ENCODE measurements at regions not wholly inside any gene's neighbourhood (a gene's known extent, or its start where the extent isn't known, plus 50 kb on each side); places are given as distances from the start of the nearest gene placed in this dataset.

DNA sequence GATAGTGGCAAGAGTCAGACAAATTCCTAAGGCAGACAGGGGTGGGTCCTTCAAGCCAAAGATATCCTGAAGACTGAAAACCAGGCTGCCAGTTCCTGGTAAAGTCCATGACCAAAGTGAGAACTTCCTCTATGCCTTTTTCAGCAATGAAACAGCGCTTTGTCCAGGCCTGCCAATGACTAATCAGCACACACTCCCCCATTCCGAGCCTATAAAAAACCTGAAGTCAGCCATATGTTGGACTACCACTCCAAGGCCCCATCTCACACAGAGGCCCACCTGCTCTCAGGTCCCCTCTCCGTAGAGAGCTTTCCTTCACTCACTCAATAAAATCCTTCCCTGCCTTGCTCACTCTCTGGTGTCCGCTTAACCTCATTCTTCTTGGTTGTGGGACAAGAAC is 402.2 kb downstream of the ANKRD7 start:
- POLR2A ChIA-PET, result no interaction called here
- TF ChIP-seq, protein P1, sequence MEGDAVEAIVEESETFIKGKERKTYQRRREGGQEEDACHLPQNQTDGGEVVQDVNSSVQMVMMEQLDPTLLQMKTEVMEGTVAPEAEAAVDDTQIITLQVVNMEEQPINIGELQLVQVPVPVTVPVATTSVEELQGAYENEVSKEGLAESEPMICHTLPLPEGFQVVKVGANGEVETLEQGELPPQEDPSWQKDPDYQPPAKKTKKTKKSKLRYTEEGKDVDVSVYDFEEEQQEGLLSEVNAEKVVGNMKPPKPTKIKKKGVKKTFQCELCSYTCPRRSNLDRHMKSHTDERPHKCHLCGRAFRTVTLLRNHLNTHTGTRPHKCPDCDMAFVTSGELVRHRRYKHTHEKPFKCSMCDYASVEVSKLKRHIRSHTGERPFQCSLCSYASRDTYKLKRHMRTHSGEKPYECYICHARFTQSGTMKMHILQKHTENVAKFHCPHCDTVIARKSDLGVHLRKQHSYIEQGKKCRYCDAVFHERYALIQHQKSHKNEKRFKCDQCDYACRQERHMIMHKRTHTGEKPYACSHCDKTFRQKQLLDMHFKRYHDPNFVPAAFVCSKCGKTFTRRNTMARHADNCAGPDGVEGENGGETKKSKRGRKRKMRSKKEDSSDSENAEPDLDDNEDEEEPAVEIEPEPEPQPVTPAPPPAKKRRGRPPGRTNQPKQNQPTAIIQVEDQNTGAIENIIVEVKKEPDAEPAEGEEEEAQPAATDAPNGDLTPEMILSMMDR (IDR thresholded peaks at IDR 0.05; ENCODE audit: insufficient read depth in 1 of 2, low read depth in 1 of 2, low read length in 1 of 2, severe bottlenecking in 1 of 2, unreplicated experiment in 1 of 2), result no peak
- peaks cover 2% of the 10 kb centered on the region for H3K27me3 Mint-ChIP-seq (ENCODE audit: insufficient read depth, unreplicated experiment)
- no peak overlapping the region for H3K4me3 Mint-ChIP-seq (ENCODE audit: unreplicated experiment)
- BruUV-seq (replicated peaks), result no TSS peak
- Histone ChIP-seq H3K4me1 (no peaks in the 10 kb centered on the region), H3K27me3 (replicated peaks; ENCODE audit: control insufficient read depth, insufficient read depth, low read length) (no peaks in the 10 kb centered on the region), H3K36me3 (ENCODE audit: control insufficient read depth, insufficient read depth, low read length) (no peaks in the 10 kb centered on the region), H3K9me3 (0 out of 2 replicates have a peak, but pooled peaks cover 3% of the 10 kb centered on the region), H3K4me3 (ENCODE audit: low read depth, low read length) (no peak overlapping the region)
- CTCF ChIA-PET, result no interaction called here
- peaks cover 9% of the 10 kb centered on the region for H3K9me3 Mint-ChIP-seq (ENCODE audit: unreplicated experiment)
- H3K36me3 Mint-ChIP-seq (ENCODE audit: insufficient read depth, unreplicated experiment), result no peaks in the 10 kb centered on the region
- H3K27ac Mint-ChIP-seq (ENCODE audit: unreplicated experiment), result no peak overlapping the region
- no peak for DNase-seq
- H3K4me1 Mint-ChIP-seq (ENCODE audit: low read depth, unreplicated experiment), result no peaks in the 10 kb centered on the region
- intact Hi-C loops (cut with micrococcal nuclease; ENCODE audit: unreplicated experiment), result no loop called here

DNA sequence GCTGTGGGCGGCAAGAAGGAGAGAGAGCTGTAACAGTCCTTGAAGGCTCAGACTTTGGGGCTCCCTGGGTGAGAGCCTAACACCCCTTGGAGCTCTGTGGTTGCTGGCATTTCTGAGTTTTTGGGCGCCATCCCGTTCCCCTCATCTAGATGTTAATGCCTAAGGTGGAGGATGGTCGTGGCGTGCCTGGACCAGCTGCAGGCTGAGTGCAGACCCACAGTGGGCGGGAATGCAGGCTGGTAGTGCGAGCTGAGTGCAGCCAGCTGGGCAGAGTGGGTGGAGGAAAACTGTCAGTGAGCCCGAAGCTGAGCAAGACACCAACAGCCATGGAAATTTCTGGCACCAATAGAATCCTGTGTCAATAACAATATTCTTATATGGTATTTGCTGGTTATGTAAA is 403.0 kb downstream of the ANKRD7 start:
- no peak for DNase-seq
- no peaks in the 10 kb centered on the region for H3K36me3 ChIP-seq (ENCODE audit: control insufficient read depth, insufficient read depth, low read length)
- H3K4me1 ChIP-seq, result no peaks in the 10 kb centered on the region
- H3K4me3 Mint-ChIP-seq (ENCODE audit: unreplicated experiment), result no peak overlapping the region
- H3K9me3 ChIP-seq, result 0 out of 2 replicates have a peak, but pooled peaks cover 3% of the 10 kb centered on the region
- no peaks in the 10 kb centered on the region for H3K27me3 ChIP-seq (replicated peaks; ENCODE audit: control insufficient read depth, insufficient read depth, low read length)
- H3K9me3 Mint-ChIP-seq (ENCODE audit: unreplicated experiment), result peaks cover 9% of the 10 kb centered on the region
- TF ChIP-seq, protein P1 (IDR thresholded peaks at IDR 0.05; ENCODE audit: insufficient read depth in 1 of 2, low read depth in 1 of 2, low read length in 1 of 2, severe bottlenecking in 1 of 2, unreplicated experiment in 1 of 2), result no peak
- H3K36me3 Mint-ChIP-seq (ENCODE audit: insufficient read depth, unreplicated experiment), result no peaks in the 10 kb centered on the region
- intact Hi-C loops (cut with micrococcal nuclease; ENCODE audit: unreplicated experiment), result no loop called here
- no TSS peak for BruUV-seq (replicated peaks)
- H3K27ac Mint-ChIP-seq (ENCODE audit: unreplicated experiment), result no peak overlapping the region
- H3K4me1 Mint-ChIP-seq (ENCODE audit: low read depth, unreplicated experiment), result no peaks in the 10 kb centered on the region
- no peak overlapping the region for H3K4me3 ChIP-seq (ENCODE audit: low read depth, low read length)
- POLR2A ChIA-PET, result no interaction called here
- peaks cover 2% of the 10 kb centered on the region for H3K27me3 Mint-ChIP-seq (ENCODE audit: insufficient read depth, unreplicated experiment)
- CTCF ChIA-PET, result no interaction called here

DNA sequence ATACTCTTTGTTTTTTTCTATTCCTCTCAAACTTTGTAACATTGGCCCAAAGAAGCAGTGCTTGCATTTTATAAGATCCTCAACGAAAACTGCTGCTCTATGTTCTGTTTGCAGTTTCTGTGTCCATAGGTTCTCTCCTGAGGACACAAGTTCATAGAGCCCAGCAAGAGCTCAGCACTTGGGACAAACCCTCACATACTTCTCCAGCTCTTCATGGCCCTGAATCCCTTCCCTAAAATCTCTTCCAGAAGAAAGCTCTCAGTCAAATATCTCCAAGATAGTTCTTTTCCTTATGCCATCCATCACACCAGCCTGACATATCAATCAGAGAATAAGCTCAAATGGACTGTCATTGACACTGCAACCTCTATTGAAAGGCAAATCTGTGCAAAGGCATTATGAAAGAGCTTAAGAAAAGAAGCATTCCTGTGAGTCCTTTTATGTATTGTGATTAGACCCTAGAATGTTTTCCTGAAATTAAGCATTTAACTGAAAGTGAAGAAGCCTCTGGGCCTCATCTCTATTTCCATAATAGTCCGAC is 405.5 kb downstream of the ANKRD7 start:
- TF ChIP-seq, protein P1 (IDR thresholded peaks at IDR 0.05; ENCODE audit: insufficient read depth in 1 of 2, low read depth in 1 of 2, low read length in 1 of 2, severe bottlenecking in 1 of 2, unreplicated experiment in 1 of 2), result no peak
- Mint-ChIP-seq H3K27me3 (ENCODE audit: insufficient read depth, unreplicated experiment) (peaks cover 2% of the 10 kb centered on the region), H3K4me3 (ENCODE audit: unreplicated experiment) (no peak overlapping the region), H3K27ac (ENCODE audit: unreplicated experiment) (no peak overlapping the region), H3K9me3 (ENCODE audit: unreplicated experiment) (peaks cover 5% of the 10 kb centered on the region), H3K4me1 (ENCODE audit: low read depth, unreplicated experiment) (no peaks in the 10 kb centered on the region), H3K36me3 (ENCODE audit: insufficient read depth, unreplicated experiment) (no peaks in the 10 kb centered on the region)
- Histone ChIP-seq H3K9me3 (0 out of 2 replicates have a peak, but pooled peaks cover 3% of the 10 kb centered on the region), H3K36me3 (ENCODE audit: control insufficient read depth, insufficient read depth, low read length) (no peaks in the 10 kb centered on the region), H3K27me3 (replicated peaks; ENCODE audit: control insufficient read depth, insufficient read depth, low read length) (no peaks in the 10 kb centered on the region), H3K4me1 (no peaks in the 10 kb centered on the region), H3K4me3 (ENCODE audit: low read depth, low read length) (no peak overlapping the region)
- BruUV-seq (replicated peaks), result no TSS peak
- ChIA-PET CTCF (no interaction called here), POLR2A (no interaction called here)
- intact Hi-C loops (cut with micrococcal nuclease; ENCODE audit: unreplicated experiment), result no loop called here
- no peak for DNase-seq

Data from Caco-2 (cell line).